ENCODE measurements at regions not wholly inside any gene's neighbourhood (a gene's known extent, or its start where the extent isn't known, plus 50 kb on each side); places are given as distances from the start of the nearest gene placed in this dataset.

DNA sequence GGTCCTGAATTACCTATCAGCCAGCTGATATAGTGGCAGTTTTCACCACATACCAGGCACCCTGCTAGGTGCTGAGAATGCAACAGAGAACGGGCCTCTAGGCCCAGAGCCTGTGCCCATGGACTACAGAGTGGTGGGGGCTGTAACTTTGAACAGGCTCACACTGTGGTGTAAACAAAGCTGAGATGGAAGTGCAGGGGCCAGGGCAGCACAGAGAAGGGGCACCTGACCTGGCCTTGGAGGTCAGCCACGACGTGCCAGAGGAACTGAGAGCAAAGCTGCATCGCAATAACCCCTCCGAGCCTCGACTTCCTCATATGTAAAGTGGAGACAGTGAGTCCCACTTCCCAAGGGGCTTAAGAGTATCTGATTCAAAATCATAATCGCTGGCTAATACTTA, 105.8 kb downstream of the MAFB start:
- TF ChIP-seq POLR2A (IDR thresholded peaks at IDR 0.05) (no peak), POLR2AphosphoS5 (IDR thresholded peaks at IDR 0.05; ENCODE audit: insufficient read depth in 1 of 2, low read depth in 1 of 2) (no peak)
- TF ChIP-seq, protein P1, sequence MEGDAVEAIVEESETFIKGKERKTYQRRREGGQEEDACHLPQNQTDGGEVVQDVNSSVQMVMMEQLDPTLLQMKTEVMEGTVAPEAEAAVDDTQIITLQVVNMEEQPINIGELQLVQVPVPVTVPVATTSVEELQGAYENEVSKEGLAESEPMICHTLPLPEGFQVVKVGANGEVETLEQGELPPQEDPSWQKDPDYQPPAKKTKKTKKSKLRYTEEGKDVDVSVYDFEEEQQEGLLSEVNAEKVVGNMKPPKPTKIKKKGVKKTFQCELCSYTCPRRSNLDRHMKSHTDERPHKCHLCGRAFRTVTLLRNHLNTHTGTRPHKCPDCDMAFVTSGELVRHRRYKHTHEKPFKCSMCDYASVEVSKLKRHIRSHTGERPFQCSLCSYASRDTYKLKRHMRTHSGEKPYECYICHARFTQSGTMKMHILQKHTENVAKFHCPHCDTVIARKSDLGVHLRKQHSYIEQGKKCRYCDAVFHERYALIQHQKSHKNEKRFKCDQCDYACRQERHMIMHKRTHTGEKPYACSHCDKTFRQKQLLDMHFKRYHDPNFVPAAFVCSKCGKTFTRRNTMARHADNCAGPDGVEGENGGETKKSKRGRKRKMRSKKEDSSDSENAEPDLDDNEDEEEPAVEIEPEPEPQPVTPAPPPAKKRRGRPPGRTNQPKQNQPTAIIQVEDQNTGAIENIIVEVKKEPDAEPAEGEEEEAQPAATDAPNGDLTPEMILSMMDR (IDR thresholded peaks at IDR 0.05) = no peak
